PC-9 (cell line): ENCODE measurements at regions not wholly inside any gene's neighbourhood (a gene's known extent, or its start where the extent isn't known, plus 50 kb on each side); places are given as distances from the start of the nearest gene placed in this dataset.

Experiments
- EZH2 ChIP-seq: fragments of 200-600 bp; sonication (generic); IDR thresholded peaks from 2 replicates; pipeline ENCODE4 v1.8.0; 2017; ENCODE audit warnings: antibody characterized with exemption, low read depth
- TF ChIP-seq, protein P1 (sequence below): fragments of 200-600 bp; sonication (generic); conservative IDR thresholded peaks from 2 replicates; pipeline ENCODE4 v1.6.1; 2017; ENCODE audit warnings: mixed run types, antibody characterized with exemption, mild to moderate bottlenecking, moderate library complexity

DNA sequence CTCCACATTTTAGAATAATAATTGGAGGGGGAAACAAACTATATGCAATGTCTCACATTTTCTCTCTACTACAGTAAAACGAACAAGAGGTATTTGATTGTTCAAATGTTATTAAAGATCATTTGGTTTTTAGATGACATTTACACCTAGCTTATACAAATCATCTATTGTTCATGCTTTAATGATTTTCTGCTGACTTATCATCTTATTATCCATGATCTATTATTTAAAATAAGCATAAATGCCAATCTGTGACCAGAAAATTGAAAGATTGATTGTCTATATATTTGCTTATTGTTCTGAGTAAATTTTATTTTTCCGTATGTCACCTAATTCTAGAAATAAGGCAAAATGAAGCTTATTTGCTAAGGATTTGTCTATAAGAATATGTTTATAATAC, 537.2 kb downstream of the KCNJ3 start:
- TF ChIP-seq, protein P1, sequence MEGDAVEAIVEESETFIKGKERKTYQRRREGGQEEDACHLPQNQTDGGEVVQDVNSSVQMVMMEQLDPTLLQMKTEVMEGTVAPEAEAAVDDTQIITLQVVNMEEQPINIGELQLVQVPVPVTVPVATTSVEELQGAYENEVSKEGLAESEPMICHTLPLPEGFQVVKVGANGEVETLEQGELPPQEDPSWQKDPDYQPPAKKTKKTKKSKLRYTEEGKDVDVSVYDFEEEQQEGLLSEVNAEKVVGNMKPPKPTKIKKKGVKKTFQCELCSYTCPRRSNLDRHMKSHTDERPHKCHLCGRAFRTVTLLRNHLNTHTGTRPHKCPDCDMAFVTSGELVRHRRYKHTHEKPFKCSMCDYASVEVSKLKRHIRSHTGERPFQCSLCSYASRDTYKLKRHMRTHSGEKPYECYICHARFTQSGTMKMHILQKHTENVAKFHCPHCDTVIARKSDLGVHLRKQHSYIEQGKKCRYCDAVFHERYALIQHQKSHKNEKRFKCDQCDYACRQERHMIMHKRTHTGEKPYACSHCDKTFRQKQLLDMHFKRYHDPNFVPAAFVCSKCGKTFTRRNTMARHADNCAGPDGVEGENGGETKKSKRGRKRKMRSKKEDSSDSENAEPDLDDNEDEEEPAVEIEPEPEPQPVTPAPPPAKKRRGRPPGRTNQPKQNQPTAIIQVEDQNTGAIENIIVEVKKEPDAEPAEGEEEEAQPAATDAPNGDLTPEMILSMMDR: no peak
- no peak for TF ChIP-seq EZH2
